Stimulated activated CD4-positive, alpha-beta T cell treated with anti-CD3 and anti-CD28 coated beads, Interleukin-4, amount 100 ng/mL, for 1 hour (primary cell): ENCODE measurements at regions not wholly inside any gene's neighbourhood (a gene's known extent, or its start where the extent isn't known, plus 50 kb on each side); places are given as distances from the start of the nearest gene placed in this dataset.

Source experiments
- DNase-seq: peaks from one replicate; pipeline ENCODE4 v3.0.0-alpha.2; 2020

DNA sequence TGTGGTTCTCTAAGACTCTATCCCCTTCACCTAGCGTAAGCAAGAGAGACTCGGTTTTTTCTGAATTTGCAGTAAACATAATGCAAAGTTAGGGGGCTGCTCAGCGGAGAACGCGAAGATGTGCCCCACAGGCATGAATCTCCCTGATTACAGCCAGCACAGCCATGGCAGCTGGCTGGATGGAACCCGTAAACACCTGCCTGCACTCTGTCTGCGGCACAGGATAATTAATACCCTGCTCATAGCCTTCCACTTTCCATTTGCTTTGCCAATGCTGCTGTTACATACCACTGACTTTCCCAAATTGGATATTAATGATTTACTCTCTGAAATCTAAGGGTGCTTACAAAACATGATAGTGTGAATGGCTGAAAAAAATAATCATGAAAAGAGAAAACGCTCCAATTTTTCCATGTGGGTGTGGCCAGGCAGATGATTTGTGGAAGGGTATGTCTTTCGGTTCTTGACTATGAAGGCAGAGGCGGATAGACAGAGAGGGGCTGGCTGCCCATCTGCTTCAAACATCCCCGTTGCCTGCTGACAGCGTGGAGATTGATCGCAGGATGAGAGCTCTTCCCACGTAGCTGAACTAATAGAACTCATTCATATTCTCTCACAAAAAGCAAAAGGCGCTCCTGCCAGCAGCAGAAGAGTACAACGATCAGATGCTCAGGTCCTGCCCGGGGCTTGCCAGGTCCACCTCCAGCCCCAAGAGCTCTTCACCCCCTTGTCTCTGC, 193.2 kb upstream of the GHITM start:
- DNase-seq = no peak

- DNase-seq = no peak
Observed at GRCh38 chr10:83952314-83952713, 187.0 kb upstream of the GHITM start.

DNA sequence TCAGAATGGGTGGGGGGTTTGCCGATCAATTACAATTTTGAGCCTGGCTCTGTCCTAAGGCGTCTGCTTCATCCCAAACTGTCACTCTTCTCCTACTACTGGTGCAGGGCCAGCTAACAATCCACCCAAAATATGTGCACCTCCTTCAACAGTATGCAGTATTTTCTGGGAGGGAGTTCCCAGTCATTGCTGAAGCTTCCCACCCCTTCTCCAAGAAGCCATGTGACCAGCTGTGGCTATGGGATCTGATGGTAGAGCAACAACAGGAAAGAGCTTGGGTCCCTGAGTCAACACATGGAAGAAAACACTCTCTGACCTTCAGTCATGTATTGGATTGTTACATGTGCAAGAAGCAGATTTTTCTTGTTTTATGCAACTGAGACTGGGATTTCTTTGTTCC, 185.7 kb upstream of the GHITM start:
- no peak for DNase-seq

DNA sequence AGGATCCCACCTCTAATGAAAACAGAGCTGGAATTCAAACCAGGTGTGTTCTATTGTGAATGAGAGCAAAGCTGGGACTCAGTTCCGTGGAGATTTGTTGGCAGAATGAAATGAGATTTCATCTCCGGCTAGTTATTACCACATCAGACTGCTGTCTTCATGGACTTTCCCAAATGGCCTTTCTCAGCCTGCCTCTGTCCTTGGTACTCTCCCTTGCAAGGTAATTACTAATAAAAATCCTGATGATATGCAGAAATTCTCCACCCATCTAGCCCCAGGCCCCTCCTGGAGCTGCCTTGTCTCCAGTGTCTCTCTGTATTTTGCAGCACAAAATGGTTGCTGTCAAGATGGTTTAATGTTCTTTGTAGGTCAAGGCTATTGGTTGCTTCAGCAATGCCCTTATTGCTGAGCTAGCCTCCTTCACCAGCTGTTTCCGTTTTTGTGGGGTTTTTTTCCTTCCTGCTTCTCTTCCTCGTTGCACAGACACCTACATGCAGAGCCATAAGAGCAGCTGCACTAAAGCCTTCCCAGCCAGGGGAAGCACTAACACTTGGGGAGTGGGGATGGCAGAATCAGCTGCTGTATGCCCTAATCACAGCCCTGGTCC, 185.0 kb upstream of the GHITM start:
- DNase-seq = no peak

GRCh38 chr10:83955406-83955805, 183.9 kb upstream of the GHITM start:
- no peak for DNase-seq

DNA sequence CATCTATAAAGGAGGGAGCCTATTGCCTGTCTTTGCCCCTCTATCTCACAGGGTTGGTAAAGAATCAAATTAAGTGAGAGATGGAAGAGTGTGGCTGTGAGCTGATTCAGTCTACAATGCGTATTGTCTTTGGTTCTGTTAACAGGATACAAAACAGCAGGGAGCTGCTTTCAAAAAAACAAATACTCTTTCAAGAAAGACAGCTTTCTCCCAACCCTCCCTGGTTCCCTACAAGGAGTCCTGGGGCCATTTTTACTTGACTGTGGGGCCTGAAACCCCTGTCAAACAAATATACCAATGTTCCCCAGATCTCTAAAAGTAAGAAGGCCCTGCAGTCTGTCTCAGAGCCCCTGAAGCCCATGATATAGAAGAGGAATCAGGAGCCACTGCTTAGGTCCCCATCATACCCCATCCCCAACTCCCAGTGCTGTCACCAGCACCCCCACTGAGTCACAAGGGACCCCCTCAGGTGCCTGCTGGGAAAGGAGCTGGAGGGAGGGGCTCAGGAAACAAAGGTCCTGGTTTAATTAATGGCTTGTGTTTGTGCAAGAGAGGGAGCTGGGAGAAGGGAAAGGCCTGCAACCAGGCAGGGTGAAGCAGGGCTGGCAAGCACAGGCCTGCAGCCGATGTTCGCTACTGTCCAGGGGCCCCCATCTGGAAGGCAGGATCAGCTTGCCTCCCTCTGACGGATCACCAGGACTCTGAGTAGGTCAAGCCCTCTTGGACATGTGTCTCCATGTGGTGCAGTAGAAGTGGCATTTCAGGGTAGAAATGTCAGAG, 182.0 kb upstream of the GHITM start:
- DNase-seq = no peak

- DNase-seq = no peak
Observed at GRCh38 chr10:83959328-83959727, 180.0 kb upstream of the GHITM start.

GRCh38 chr10:83960125-83960524, 179.2 kb upstream of the GHITM start:
- no peak for DNase-seq

- DNase-seq = no peak
Observed at GRCh38 chr10:83961620-83962019, 177.7 kb upstream of the GHITM start.

DNA sequence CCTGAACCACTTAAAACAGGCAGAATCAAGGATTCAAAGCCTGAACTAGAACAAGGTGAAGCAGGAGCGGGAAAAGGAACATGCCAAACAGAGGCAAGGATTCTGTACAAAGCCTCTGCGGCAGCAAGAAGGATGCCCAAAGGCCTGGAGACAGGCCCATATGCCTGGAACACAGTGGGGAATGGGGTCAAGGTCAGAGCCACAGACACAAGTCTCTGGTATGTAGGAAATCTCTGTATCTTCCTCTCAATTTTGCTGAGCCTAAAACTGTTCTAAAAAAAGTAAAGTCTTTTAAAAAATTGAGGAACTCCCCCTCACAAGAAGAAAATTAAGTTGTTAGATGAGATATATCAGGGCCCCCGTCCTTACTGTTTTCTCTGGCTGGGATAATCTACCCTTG, 175.9 kb upstream of the GHITM start:
- no peak for DNase-seq

DNA sequence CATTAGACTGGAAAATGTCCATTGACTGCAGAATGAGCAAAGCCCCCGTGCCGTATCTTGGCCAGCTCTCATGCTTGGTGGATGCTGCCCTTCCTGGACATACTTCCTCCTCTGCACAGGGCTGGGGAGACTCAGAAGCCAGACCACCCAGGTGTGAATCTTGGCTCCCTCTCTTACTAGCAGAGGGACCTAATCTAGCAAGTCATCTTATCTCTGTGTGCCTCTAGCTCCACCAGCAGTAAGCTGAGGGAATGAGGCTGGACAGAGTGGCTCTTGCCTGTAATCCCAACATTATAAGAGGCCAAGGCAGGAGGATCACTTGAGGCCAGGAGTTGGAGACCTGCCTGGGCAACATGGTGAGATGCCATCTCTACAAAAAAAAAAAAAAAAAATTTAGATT, 173.8 kb upstream of the GHITM start:
- no peak for DNase-seq

GRCh38 chr10:83968052-83968451, 171.3 kb upstream of the GHITM start:
- no peak for DNase-seq

DNA sequence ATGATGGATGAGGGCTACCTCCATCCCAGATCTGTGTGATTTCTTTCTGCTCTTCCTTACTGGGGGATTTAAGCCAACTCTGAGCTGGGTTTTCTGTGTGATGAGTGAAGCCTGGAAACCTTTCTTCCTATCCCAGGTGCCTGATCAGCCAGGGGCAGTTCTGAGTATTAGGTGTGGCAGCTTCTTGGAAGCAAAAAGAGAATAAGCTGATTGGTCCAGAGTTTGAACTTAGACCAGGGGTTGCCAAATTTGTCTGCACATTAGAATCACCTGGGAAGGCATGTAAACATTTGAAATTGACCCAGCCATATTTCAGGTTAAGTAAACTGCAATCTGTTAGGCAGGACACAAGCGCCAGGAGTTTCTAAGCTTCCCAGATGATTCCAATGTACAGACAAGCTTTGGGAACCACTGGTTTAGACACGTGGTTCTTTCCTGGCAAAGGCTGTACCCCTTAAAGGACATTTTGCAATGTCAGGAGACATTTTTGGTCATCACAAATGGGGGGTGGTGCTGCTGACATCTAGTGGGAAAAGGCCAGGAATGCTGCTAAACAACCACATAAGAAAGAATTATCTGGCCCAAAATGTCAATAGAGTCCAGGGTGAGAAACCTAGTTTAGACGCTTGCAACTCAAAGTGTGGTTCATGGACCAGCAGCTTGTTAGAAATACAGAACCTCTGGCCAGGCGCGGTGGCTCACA, 160.5 kb upstream of the GHITM start:
- no peak for DNase-seq

- no peak for DNase-seq
Observed at GRCh38 chr10:83982812-83983211, 156.5 kb upstream of the GHITM start.

DNA sequence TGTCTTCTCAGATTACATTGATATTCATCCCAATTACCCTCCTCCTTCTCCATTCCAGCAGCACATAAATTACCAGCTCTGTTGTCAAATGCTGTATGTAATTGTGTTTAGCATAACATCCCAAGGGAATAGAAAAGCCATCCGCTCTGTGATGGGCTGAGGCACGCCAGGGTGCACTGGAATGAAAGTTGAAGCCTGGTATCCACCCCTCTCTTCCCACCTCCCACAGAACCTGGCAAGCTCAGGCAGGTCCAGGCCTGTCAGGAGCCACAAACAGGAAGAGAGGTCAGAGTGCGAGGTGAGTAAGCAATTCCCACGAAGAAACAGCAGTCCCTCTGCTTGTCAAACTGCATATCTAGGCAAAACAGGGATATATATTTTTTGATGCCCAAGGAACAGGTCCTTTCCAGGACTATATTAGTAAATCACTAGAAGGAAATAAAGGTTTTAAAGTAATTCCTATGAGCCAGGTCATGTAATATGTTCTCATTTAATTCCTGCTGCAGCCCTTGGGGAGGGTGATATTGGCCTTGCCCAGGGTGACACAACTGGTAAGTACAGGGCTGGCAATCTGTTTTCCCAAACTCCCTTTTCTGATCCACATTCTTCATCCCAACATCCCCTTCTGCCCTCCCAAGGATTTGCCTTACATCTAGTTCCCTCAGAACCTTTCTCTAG, 155.6 kb upstream of the GHITM start:
- no peak for DNase-seq

- DNase-seq = no peak
Observed at GRCh38 chr10:83984256-83984640, 155.1 kb upstream of the GHITM start.

- DNase-seq = no peak
Observed at GRCh38 chr10:83986800-83987199, 152.5 kb upstream of the GHITM start.

DNA sequence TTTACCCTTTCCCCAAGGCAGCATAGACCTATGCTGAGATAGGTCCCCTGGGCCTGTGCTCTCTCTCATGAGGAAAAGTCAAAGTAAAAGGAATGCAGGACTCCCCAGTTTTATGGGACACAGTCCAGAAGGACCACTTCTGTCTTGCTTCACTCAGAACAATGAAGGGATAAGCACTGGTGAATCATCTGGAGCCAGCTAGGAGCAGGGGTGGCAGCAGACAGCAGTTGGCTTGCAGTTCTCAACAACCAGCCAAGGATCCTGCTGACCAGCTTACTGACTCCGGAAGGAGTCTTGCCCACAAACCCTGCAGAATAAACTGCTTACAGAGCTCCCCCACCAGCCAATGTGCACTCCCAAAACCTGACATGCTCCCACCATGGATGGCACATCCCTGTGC, 152.1 kb upstream of the GHITM start:
- DNase-seq = no peak

- no peak for DNase-seq
Observed at GRCh38 chr10:83988435-83988834, 150.9 kb upstream of the GHITM start.

- no peak for DNase-seq
Observed at GRCh38 chr10:83990126-83990525, 149.2 kb upstream of the GHITM start.

- DNase-seq = peak; percentile 2
Observed at GRCh38 chr10:83991986-83992753, 147.1 kb upstream of the GHITM start.

- DNase-seq = no peak
Observed at GRCh38 chr10:83994325-83994724, 145.0 kb upstream of the GHITM start.
